ENCODE measurements at regions not wholly inside any gene's neighbourhood (a gene's known extent, or its start where the extent isn't known, plus 50 kb on each side); places are given as distances from the start of the nearest gene placed in this dataset.

DNA sequence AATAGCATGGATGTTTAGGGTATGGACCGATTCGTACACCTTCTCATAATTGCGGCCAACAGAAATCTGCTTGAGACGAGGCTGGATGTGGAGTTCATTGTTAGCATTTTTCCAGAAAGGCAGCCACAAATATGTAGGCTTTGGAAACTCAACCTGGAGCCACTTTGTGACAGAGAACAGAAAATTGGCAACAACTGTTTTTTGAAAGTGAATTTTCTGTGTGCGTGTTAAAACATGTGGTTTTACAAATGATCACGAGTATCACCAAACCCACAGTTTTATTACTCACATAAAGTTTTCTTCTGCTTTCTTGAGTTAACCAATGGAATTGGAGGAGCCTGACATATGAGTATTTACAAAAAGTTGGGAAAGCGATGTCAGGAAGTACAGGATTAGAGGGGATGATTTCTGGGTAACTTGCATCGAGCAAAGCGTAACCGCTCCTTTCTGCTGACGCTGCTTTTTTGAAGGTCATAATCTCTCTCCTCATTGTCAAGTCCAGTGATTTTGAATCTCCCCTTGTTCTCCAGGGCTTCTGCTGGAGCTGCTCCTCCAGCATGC is 138.5 kb upstream of the TAF11L2 start:
- TF ChIP-seq, protein P1, sequence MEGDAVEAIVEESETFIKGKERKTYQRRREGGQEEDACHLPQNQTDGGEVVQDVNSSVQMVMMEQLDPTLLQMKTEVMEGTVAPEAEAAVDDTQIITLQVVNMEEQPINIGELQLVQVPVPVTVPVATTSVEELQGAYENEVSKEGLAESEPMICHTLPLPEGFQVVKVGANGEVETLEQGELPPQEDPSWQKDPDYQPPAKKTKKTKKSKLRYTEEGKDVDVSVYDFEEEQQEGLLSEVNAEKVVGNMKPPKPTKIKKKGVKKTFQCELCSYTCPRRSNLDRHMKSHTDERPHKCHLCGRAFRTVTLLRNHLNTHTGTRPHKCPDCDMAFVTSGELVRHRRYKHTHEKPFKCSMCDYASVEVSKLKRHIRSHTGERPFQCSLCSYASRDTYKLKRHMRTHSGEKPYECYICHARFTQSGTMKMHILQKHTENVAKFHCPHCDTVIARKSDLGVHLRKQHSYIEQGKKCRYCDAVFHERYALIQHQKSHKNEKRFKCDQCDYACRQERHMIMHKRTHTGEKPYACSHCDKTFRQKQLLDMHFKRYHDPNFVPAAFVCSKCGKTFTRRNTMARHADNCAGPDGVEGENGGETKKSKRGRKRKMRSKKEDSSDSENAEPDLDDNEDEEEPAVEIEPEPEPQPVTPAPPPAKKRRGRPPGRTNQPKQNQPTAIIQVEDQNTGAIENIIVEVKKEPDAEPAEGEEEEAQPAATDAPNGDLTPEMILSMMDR (IDR thresholded peaks at IDR 0.05), result no peak
- TF ChIP-seq POLR2A (IDR thresholded peaks at IDR 0.05; ENCODE audit: low read depth), result no peak
